ENCODE measurements at regions not wholly inside any gene's neighbourhood (a gene's known extent, or its start where the extent isn't known, plus 50 kb on each side); places are given as distances from the start of the nearest gene placed in this dataset.

DNA sequence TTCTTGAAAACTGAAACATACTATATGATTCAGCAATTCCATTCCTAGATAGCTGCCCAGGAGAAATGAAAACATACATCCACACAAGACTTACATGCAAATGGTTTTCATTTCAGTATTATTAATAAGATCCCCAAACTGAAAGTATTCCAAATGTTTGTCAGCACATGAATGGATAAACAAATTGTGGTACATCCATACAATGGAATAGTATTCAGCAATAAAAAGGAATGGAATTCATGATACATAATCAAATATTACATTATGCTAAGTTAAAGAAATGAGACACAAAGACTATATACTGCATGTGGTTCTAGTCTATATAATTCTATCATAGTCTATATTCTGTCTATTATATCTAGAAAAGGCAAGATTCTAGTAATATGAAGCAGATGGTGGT is 152.4 kb upstream of the KIT start:
- TF ChIP-seq CTCF (IDR thresholded peaks at IDR 0.05) = no peak
- no peak for TF ChIP-seq POLR2A (IDR thresholded peaks at IDR 0.05)

Data from transverse colon (tissue), 3 donors.